Neural cell (in vitro differentiated cells): ENCODE measurements at regions not wholly inside any gene's neighbourhood (a gene's known extent, or its start where the extent isn't known, plus 50 kb on each side); places are given as distances from the start of the nearest gene placed in this dataset.

Experiments used
- H2AFZ ChIP-seq: fragments of 200-600, 300-800 bp; sonication (generic), shearing (Covaris generic); 2 replicates; pipeline ENCODE4 v1.6.0; 2014; ENCODE audit warnings: low read depth, mild to moderate bottlenecking, antibody characterized with exemption, low read length, moderate library complexity
- H3F3A ChIP-seq: fragments of 200-600 bp; shearing (Covaris generic); 2 replicates; pipeline ENCODE4 v1.6.1; 2016; ENCODE audit warnings: mild to moderate bottlenecking, moderate library complexity, mixed read lengths, antibody characterized with exemption, low read length; ENCODE audit not compliant: insufficient read depth, poor library complexity, severe bottlenecking
- H3K27ac ChIP-seq: fragments of 200-600, 300-800 bp; sonication (generic), shearing (Covaris generic); 2 replicates; pipeline ENCODE4 v1.5.1; 2014; ENCODE audit warnings: mild to moderate bottlenecking, low read length, moderate library complexity
- H3K27me3 ChIP-seq: fragments of 300-800, 200-600 bp; sonication (generic), shearing (Covaris generic); 2 replicates; pipeline ENCODE4 v1.6.0; 2014; ENCODE audit warnings: mild to moderate bottlenecking, low read depth, low read length, moderate library complexity; ENCODE audit not compliant: insufficient read depth
- H3K36me3 ChIP-seq: fragments of 300-800, 200-600 bp; sonication (generic), shearing (Covaris generic); 2 replicates; pipeline ENCODE4 v1.5.1; 2014; ENCODE audit warnings: mild to moderate bottlenecking, antibody characterized with exemption, low read length, moderate library complexity; ENCODE audit not compliant: insufficient read depth
- H3K4me2 ChIP-seq: fragments of 300-800, 200-600 bp; sonication (generic), shearing (Covaris generic); 2 replicates; pipeline ENCODE4 v1.6.0; 2014; ENCODE audit warnings: mild to moderate bottlenecking, low read length
- H3K4me3 ChIP-seq: fragments of 300-800, 200-600 bp; sonication (generic), shearing (Covaris generic); 2 replicates; pipeline ENCODE4 v1.5.1; 2014; ENCODE audit warnings: mild to moderate bottlenecking, low read length, moderate library complexity
- H3K79me2 ChIP-seq: fragments of 200-600 bp; shearing (Covaris generic); replicated peaks from 2 replicates; pipeline ENCODE4 v1.6.0; 2014; ENCODE audit warnings: mild to moderate bottlenecking, low read length, moderate library complexity; ENCODE audit not compliant: insufficient read depth
- H3K9ac ChIP-seq: fragments of 300-800, 200-600 bp; sonication (generic), shearing (Covaris generic); 2 replicates; pipeline ENCODE4 v1.6.1; 2016; ENCODE audit warnings: mild to moderate bottlenecking, low read length, mixed read lengths
- H3K9me2 ChIP-seq: fragments of 200-600 bp; shearing (Covaris generic); 2 replicates; pipeline ENCODE4 v1.6.1; 2016; ENCODE audit warnings: mild to moderate bottlenecking, low read length, mixed read lengths; ENCODE audit not compliant: insufficient read depth
- H3K9me3 ChIP-seq: fragments of 200-600, 300-800 bp; sonication (generic), shearing (Covaris generic); 2 replicates; pipeline ENCODE4 v1.6.1; 2016; ENCODE audit warnings: mild to moderate bottlenecking, mixed run types, low read length, moderate library complexity, mixed read lengths
- H4K20me1 ChIP-seq: fragments of 200-600 bp; shearing (Covaris generic); 2 replicates; pipeline ENCODE4 v1.6.1; 2016; ENCODE audit warnings: mild to moderate bottlenecking, mixed run types; ENCODE audit not compliant: insufficient read depth
- EP300 ChIP-seq: fragments of 450-650 bp; conservative IDR thresholded peaks from 2 replicates; pipeline ENCODE4 v1.6.1; 2014; ENCODE audit warnings: antibody characterized with exemption, mild to moderate bottlenecking, moderate library complexity; ENCODE audit not compliant: poor library complexity, severe bottlenecking
- EZH2 ChIP-seq: fragments of 200-600, 300-800 bp; shearing (Covaris generic), sonication (generic); IDR thresholded peaks from 2 replicates; pipeline ENCODE4 v1.6.1; 2014; ENCODE audit warnings: antibody characterized with exemption, low read length, borderline replicate concordance, mild to moderate bottlenecking; ENCODE audit not compliant: insufficient read depth, poor library complexity, severe bottlenecking
- MXI1 ChIP-seq: fragments of 450-650 bp; conservative IDR thresholded peaks from 2 replicates; pipeline ENCODE4 v1.6.1; 2014; ENCODE audit warnings: antibody characterized with exemption, mild to moderate bottlenecking; ENCODE audit not compliant: poor library complexity, severe bottlenecking
- POLR2AphosphoS5 ChIP-seq: IDR thresholded peaks from 2 replicates; pipeline ENCODE4 v1.6.1; 2012
- RAD21 ChIP-seq: fragments of 450-650 bp; conservative IDR thresholded peaks from 2 replicates; pipeline ENCODE4 v1.6.1; 2014; ENCODE audit warnings: antibody characterized with exemption, mild to moderate bottlenecking, moderate library complexity
- SMC3 ChIP-seq: fragments of 450-650 bp; conservative IDR thresholded peaks from 2 replicates; pipeline ENCODE4 v1.6.1; 2014; ENCODE audit warnings: antibody characterized with exemption, mild to moderate bottlenecking, moderate library complexity; ENCODE audit not compliant: poor library complexity
- TAF1 ChIP-seq: IDR thresholded peaks from 2 replicates; pipeline ENCODE4 v1.6.1; 2012; ENCODE audit warnings: low read depth
- TF ChIP-seq, protein P1 (sequence below): fragments of 450-650 bp; IDR thresholded peaks from 2 replicates; pipeline ENCODE4 v1.5.1; 2014; ENCODE audit warnings: antibody characterized with exemption, mild to moderate bottlenecking, moderate library complexity; ENCODE audit not compliant: poor library complexity, severe bottlenecking

DNA sequence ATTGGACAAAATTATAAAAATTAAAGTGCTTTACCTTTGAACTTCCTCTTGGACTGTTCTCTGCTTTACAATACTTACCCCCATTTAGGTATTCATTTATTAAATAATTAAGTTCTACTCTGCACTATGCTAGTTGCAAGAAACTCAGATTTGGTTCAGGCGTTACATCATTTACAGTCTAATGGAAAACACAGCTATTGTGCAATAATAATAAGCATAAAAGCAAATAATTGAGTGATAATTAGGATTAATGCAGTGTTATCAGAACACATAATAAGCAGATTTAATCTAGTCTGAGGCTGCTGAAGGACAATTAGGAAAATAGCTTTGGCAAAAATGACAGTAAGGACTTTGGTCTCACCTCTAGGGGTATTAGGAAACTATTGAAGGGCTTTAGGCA lies 493.2 kb upstream of the ADARB2 start:
- Histone ChIP-seq H3K79me2 (no peaks in the 10 kb centered on the region), H3K9ac (no peak overlapping the region), H2AFZ (no peak overlapping the region), H3K36me3 (no peaks in the 10 kb centered on the region), H3K27me3 (no peaks in the 10 kb centered on the region), H3K4me3 (no peak overlapping the region), H3K9me3 (no peaks in the 10 kb centered on the region), H3K9me2 (no peaks in the 10 kb centered on the region), H3K4me2 (no peak overlapping the region), H3K27ac (no peak overlapping the region), H4K20me1 (no peaks in the 10 kb centered on the region), H3F3A (peaks cover 7% of the 10 kb centered on the region)
- TF ChIP-seq RAD21 (no peak), EZH2 (no peak), EP300 (no peak), MXI1 (no peak)
- TF ChIP-seq, protein P1, sequence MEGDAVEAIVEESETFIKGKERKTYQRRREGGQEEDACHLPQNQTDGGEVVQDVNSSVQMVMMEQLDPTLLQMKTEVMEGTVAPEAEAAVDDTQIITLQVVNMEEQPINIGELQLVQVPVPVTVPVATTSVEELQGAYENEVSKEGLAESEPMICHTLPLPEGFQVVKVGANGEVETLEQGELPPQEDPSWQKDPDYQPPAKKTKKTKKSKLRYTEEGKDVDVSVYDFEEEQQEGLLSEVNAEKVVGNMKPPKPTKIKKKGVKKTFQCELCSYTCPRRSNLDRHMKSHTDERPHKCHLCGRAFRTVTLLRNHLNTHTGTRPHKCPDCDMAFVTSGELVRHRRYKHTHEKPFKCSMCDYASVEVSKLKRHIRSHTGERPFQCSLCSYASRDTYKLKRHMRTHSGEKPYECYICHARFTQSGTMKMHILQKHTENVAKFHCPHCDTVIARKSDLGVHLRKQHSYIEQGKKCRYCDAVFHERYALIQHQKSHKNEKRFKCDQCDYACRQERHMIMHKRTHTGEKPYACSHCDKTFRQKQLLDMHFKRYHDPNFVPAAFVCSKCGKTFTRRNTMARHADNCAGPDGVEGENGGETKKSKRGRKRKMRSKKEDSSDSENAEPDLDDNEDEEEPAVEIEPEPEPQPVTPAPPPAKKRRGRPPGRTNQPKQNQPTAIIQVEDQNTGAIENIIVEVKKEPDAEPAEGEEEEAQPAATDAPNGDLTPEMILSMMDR = no peak

DNA sequence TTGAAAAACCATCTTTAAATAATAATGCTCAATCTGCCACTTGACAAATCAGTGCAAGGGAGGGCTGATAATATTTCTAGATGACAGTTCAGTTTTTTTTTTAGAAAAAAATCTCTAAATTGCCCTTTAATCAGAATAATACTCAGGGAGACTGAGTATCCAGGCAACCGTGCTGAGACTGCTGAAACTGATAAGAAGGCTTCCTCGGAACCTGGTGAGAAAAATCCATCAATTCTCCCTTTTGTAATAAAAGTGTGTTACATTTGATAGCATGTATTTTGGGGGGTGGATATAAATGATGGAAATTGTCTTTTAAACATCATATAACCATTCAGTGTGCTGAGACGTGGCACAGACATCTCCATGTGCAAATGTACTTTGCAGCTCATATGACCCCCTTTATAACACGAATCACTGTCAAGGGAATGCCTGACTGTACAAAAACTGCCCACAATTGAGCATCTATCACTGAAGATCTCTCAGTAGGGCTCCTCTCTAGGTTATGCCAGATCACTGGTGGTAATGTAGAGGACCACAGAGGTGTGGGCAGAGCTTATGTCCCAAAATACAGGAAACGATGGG lies 491.1 kb upstream of the ADARB2 start:
- TF ChIP-seq POLR2AphosphoS5 (no peak), RAD21 (peak; percentile 52), SMC3 (peak; percentile 31), EP300 (peak; percentile 79)
- TF ChIP-seq, protein P1 = no peak
- peak overlapping the region; percentile 55 for H3K4me3 ChIP-seq
- H3K36me3 ChIP-seq = no peaks in the 10 kb centered on the region
- H4K20me1 ChIP-seq = no peaks in the 10 kb centered on the region
- no peaks in the 10 kb centered on the region for H3K27me3 ChIP-seq
- H3K9me3 ChIP-seq = no peaks in the 10 kb centered on the region
- H2AFZ ChIP-seq = peak overlapping the region; percentile 19
- peak overlapping the region; percentile 53 for H3K9ac ChIP-seq
- H3K4me2 ChIP-seq = peak overlapping the region; percentile 21
- H3K27ac ChIP-seq = peak overlapping the region; percentile 84
- H3K79me2 ChIP-seq = no peaks in the 10 kb centered on the region
- H3F3A ChIP-seq = peaks cover 7% of the 10 kb centered on the region
- H3K9me2 ChIP-seq = no peaks in the 10 kb centered on the region

DNA sequence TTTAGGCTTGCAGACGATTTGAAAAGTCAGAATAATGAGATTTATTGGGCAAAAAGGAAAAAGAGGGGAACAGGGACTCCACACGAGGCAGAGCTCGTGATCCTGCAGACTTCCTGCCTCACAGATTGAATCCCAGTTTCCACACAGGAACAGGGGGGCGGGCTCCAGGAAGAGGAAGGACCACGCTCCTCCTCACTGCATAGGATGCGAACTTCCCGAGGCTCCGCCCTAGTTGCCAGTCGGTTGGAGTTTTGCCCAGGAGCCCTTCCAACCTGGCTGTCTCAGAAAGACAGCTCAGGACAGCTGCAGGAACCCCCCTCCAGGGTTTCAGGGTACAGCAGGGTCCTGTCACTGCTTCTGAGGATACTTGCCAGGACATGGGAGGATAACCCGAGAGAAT lies 488.3 kb upstream of the ADARB2 start:
- Histone ChIP-seq H3K4me2 (no peak overlapping the region), H3K27ac (no peak overlapping the region), H3K9me3 (no peaks in the 10 kb centered on the region), H3K4me3 (no peak overlapping the region), H2AFZ (no peak overlapping the region), H3F3A (peaks cover 7% of the 10 kb centered on the region), H4K20me1 (no peaks in the 10 kb centered on the region), H3K79me2 (no peaks in the 10 kb centered on the region), H3K9ac (no peak overlapping the region), H3K9me2 (no peaks in the 10 kb centered on the region), H3K27me3 (no peaks in the 10 kb centered on the region), H3K36me3 (no peaks in the 10 kb centered on the region)
- TF ChIP-seq TAF1 (no peak), POLR2AphosphoS5 (no peak), SMC3 (no peak), EZH2 (no peak), EP300 (no peak)
- TF ChIP-seq, protein P1 = no peak
